ENCODE measurements at regions not wholly inside any gene's neighbourhood (a gene's known extent, or its start where the extent isn't known, plus 50 kb on each side); places are given as distances from the start of the nearest gene placed in this dataset.

- H3K9me3 ChIP-seq (ENCODE audit: low read depth, low read length, poor library complexity, severe bottlenecking), result no peaks in the 10 kb centered on the region
- no peak overlapping the region for H3K4me3 ChIP-seq (ENCODE audit: low read depth, low read length, poor library complexity, severe bottlenecking)
- ChIA-PET CTCF (no interaction called here), POLR2A (ENCODE audit: low non-redundant PET) (no interaction called here)
- no peaks in the 10 kb centered on the region for H3K27me3 ChIP-seq (replicated peaks; ENCODE audit: insufficient read depth, low read depth, low read length, poor library complexity)
- H3K36me3 ChIP-seq (ENCODE audit: insufficient read depth, low read length, poor library complexity, severe bottlenecking), result no peaks in the 10 kb centered on the region
- DNase-seq (ENCODE audit: low spot score), result no peak
- no peak overlapping the region for H3K27ac ChIP-seq (ENCODE audit: low read depth, low read length, poor library complexity, severe bottlenecking)
- no peaks in the 10 kb centered on the region for H3K4me1 ChIP-seq (ENCODE audit: insufficient read depth, low read length, poor library complexity, severe bottlenecking)
- no peak for TF ChIP-seq EZH2 (IDR thresholded peaks at IDR 0.05; ENCODE audit: borderline replicate concordance, low read depth, low read length, poor library complexity, severe bottlenecking)
- no peak for TF ChIP-seq CTCF (conservative IDR thresholded peaks at IDR 0.05; ENCODE audit: low read depth, low read length)
- intact Hi-C loops (cut with micrococcal nuclease; ENCODE audit: unreplicated experiment), result no loop called here
- no TSS peak for BruUV-seq (replicated peaks)
Observed at GRCh38 chr4:33133723-33134122, 2413.6 kb downstream of the PCDH7 start.

- no peak for DNase-seq (ENCODE audit: low spot score)
- TF ChIP-seq EZH2 (IDR thresholded peaks at IDR 0.05; ENCODE audit: borderline replicate concordance, low read depth, low read length, poor library complexity, severe bottlenecking), result no peak
- TF ChIP-seq CTCF (conservative IDR thresholded peaks at IDR 0.05; ENCODE audit: low read depth, low read length), result no peak
- H3K9me3 ChIP-seq (ENCODE audit: low read depth, low read length, poor library complexity, severe bottlenecking), result no peaks in the 10 kb centered on the region
- intact Hi-C loops (cut with micrococcal nuclease; ENCODE audit: unreplicated experiment), result no loop called here
- CTCF ChIA-PET, result no interaction called here
- H3K4me3 ChIP-seq (ENCODE audit: low read depth, low read length, poor library complexity, severe bottlenecking), result no peak overlapping the region
- H3K4me1 ChIP-seq (ENCODE audit: insufficient read depth, low read length, poor library complexity, severe bottlenecking), result no peaks in the 10 kb centered on the region
- POLR2A ChIA-PET (ENCODE audit: low non-redundant PET), result no interaction called here
- no peak overlapping the region for H3K27ac ChIP-seq (ENCODE audit: low read depth, low read length, poor library complexity, severe bottlenecking)
- H3K27me3 ChIP-seq (replicated peaks; ENCODE audit: insufficient read depth, low read depth, low read length, poor library complexity), result no peaks in the 10 kb centered on the region
- H3K36me3 ChIP-seq (ENCODE audit: insufficient read depth, low read length, poor library complexity, severe bottlenecking), result no peaks in the 10 kb centered on the region
- BruUV-seq (replicated peaks), result no TSS peak
Observed at GRCh38 chr4:33134366-33134765, 2414.2 kb downstream of the PCDH7 start.

- ChIA-PET CTCF (no interaction called here), POLR2A (ENCODE audit: low non-redundant PET) (no interaction called here)
- no peak for DNase-seq (ENCODE audit: low spot score)
- BruUV-seq (replicated peaks), result no TSS peak
- Histone ChIP-seq H3K27ac (ENCODE audit: low read depth, low read length, poor library complexity, severe bottlenecking) (no peak overlapping the region), H3K9me3 (ENCODE audit: low read depth, low read length, poor library complexity, severe bottlenecking) (no peaks in the 10 kb centered on the region), H3K4me3 (ENCODE audit: low read depth, low read length, poor library complexity, severe bottlenecking) (no peak overlapping the region), H3K4me1 (ENCODE audit: insufficient read depth, low read length, poor library complexity, severe bottlenecking) (no peaks in the 10 kb centered on the region), H3K36me3 (ENCODE audit: insufficient read depth, low read length, poor library complexity, severe bottlenecking) (no peaks in the 10 kb centered on the region), H3K27me3 (replicated peaks; ENCODE audit: insufficient read depth, low read depth, low read length, poor library complexity) (no peaks in the 10 kb centered on the region)
- no peak for TF ChIP-seq EZH2 (IDR thresholded peaks at IDR 0.05; ENCODE audit: borderline replicate concordance, low read depth, low read length, poor library complexity, severe bottlenecking)
- TF ChIP-seq CTCF (conservative IDR thresholded peaks at IDR 0.05; ENCODE audit: low read depth, low read length), result no peak
- intact Hi-C loops (cut with micrococcal nuclease; ENCODE audit: unreplicated experiment), result no loop called here
Observed at GRCh38 chr4:33149658-33150524, 2429.7 kb downstream of the PCDH7 start.
